ENCODE measurements at regions not wholly inside any gene's neighbourhood (a gene's known extent, or its start where the extent isn't known, plus 50 kb on each side); places are given as distances from the start of the nearest gene placed in this dataset.

GRCh38 chr2:187875261-187876141 lies 321.3 kb upstream of the TFPI start:
- TF ChIP-seq CTCF (IDR thresholded peaks at IDR 0.05; ENCODE audit: insufficient read depth, low read length, poor library complexity, severe bottlenecking) (no peak), EZH2phosphoT487 (conservative IDR thresholded peaks at IDR 0.05; ENCODE audit: low read length) (no peak)
